ENCODE measurements at regions not wholly inside any gene's neighbourhood (a gene's known extent, or its start where the extent isn't known, plus 50 kb on each side); places are given as distances from the start of the nearest gene placed in this dataset.

DNA sequence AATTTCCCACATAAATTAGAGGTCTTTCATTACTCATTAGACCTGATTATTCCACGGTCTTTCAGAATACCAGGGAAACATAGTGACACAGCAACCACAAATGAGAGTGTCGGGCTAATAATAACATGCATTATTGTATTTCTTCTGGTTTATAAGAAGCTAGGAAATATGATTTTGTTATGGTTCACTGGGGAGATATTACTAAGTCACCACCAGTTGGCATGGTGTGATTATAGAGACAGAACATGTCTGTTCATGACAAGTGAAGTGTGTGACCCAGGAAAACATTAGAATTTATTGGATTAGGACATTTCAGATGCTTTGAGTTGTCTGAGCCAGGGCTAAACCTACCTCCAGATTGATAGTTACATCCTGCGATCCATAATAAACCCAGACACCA, 494.4 kb downstream of the FBXO15 start:
- H3K27me3 Mint-ChIP-seq (ENCODE audit: low read depth) = no peaks in the 10 kb centered on the region
- no CpG with 5 or more reads among the region's 3 CpGs for WGBS (ENCODE audit: extremely low coverage, insufficient read length, low lambda C conversion rate)

More for the DNA sequence above, 494.4 kb downstream of the FBXO15 start:
- Histone ChIP-seq H3K18ac (ENCODE audit: insufficient read length, low read depth, low read length) (no peak overlapping the region), H2BK15ac (ENCODE audit: low read depth, low read length) (no peak overlapping the region), H4K5ac (ENCODE audit: insufficient read length, low read depth, low read length) (no peak overlapping the region), H2BK5ac (ENCODE audit: insufficient read length, low read length) (no peak overlapping the region), H4K8ac (replicated peaks; ENCODE audit: insufficient read length, low read depth, low read length) (no peak overlapping the region), H3K23ac (ENCODE audit: insufficient read length, low read depth, low read length) (no peak overlapping the region), H3K23me2 (ENCODE audit: insufficient read length, low read depth, low read length, poor library complexity, severe bottlenecking) (no peaks in the 10 kb centered on the region), H3K14ac (ENCODE audit: insufficient read depth, low read length) (no peak overlapping the region), H4K91ac (ENCODE audit: insufficient read length, low read depth, low read length) (no peak overlapping the region), H3K4ac (ENCODE audit: low read depth, low read length) (no peak overlapping the region), H3K56ac (ENCODE audit: insufficient read length, low read depth, low read length) (no peak overlapping the region), H3K9ac (ENCODE audit: extremely low read depth, insufficient read length, low read length) (no peak overlapping the region), H3K79me1 (ENCODE audit: insufficient read depth, low read depth, low read length, poor library complexity, severe bottlenecking) (no peaks in the 10 kb centered on the region), H2BK20ac (ENCODE audit: low read depth, low read length, poor library complexity, severe bottlenecking) (no peak overlapping the region), H2BK12ac (ENCODE audit: insufficient read length, low read depth, low read length) (no peak overlapping the region), H2AK5ac (ENCODE audit: insufficient read length, low read length) (no peak overlapping the region), H3K4me2 (ENCODE audit: insufficient read depth, insufficient read length, low read length) (no peak overlapping the region), H3K4me1 (ENCODE audit: insufficient read depth, low read length) (no peaks in the 10 kb centered on the region), H3T11ph (ENCODE audit: low read length) (no peak overlapping the region), H2BK120ac (ENCODE audit: low read depth, low read length, poor library complexity, severe bottlenecking) (no peak overlapping the region), H4K20me1 (ENCODE audit: control insufficient read depth, insufficient read depth, insufficient read length) (no peaks in the 10 kb centered on the region), H3K27me3 (ENCODE audit: insufficient read depth, low read length) (no peaks in the 10 kb centered on the region), H2AFZ (ENCODE audit: low read length) (no peak overlapping the region), H3K79me2 (ENCODE audit: insufficient read depth, low read length) (no peaks in the 10 kb centered on the region), H3K27ac (ENCODE audit: insufficient read length, low read depth, low read length) (no peak overlapping the region), H3K9me3 (ENCODE audit: control insufficient read depth, low read depth, low read length) (no peaks in the 10 kb centered on the region)
- DNase-seq = no peak
- Mint-ChIP-seq H3K36me3 (ENCODE audit: insufficient read depth in 1 of 3, low read depth in 3 of 3) (no peaks in the 10 kb centered on the region), H3K4me3 (no peak overlapping the region), H3K9me3 (no peaks in the 10 kb centered on the region), H3K4me1 (no peaks in the 10 kb centered on the region), H3K27ac (no peak overlapping the region)
- TF ChIP-seq, protein P1, sequence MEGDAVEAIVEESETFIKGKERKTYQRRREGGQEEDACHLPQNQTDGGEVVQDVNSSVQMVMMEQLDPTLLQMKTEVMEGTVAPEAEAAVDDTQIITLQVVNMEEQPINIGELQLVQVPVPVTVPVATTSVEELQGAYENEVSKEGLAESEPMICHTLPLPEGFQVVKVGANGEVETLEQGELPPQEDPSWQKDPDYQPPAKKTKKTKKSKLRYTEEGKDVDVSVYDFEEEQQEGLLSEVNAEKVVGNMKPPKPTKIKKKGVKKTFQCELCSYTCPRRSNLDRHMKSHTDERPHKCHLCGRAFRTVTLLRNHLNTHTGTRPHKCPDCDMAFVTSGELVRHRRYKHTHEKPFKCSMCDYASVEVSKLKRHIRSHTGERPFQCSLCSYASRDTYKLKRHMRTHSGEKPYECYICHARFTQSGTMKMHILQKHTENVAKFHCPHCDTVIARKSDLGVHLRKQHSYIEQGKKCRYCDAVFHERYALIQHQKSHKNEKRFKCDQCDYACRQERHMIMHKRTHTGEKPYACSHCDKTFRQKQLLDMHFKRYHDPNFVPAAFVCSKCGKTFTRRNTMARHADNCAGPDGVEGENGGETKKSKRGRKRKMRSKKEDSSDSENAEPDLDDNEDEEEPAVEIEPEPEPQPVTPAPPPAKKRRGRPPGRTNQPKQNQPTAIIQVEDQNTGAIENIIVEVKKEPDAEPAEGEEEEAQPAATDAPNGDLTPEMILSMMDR (conservative IDR thresholded peaks at IDR 0.05) = no peak

Measured in H9 (cell line).